ENCODE measurements at regions not wholly inside any gene's neighbourhood (a gene's known extent, or its start where the extent isn't known, plus 50 kb on each side); places are given as distances from the start of the nearest gene placed in this dataset.

GRCh38 chr14:36398463-36399291 lies 78.2 kb upstream of the MBIP start:
- Histone ChIP-seq H3K4me1 (ENCODE audit: control insufficient read depth in 5 of 5, insufficient read depth in 5 of 5, low read length in 5 of 5) (peaks cover 0 to 6% (median 0%) of the 10 kb centered on the region in 5 donors), H3K4me3 (no peak overlapping the region), H3K9ac (ENCODE audit: insufficient read depth in 1 of 2, low read length in 2 of 2) (no peak overlapping the region), H3K27me3 (ENCODE audit: control insufficient read depth in 3 of 3, insufficient read depth in 3 of 3, low read length in 2 of 3) (no peaks in the 10 kb centered on the region), H3K27ac (ENCODE audit: low read depth in 1 of 2, low read length in 1 of 2) (peak overlapping the region in 1 of 2 donors; percentile 26), H3K36me3 (ENCODE audit: control insufficient read depth in 4 of 4, insufficient read depth in 4 of 4, low read length in 4 of 4) (no peaks in the 10 kb centered on the region), H3K9me3 (ENCODE audit: control insufficient read depth in 4 of 4, insufficient read depth in 3 of 4, low read length in 3 of 4) (no peaks in the 10 kb centered on the region)
- 68 to 82% methylated on average over 5 of the region's 5 CpGs for WGBS, 2 donors
- no peak for TF ChIP-seq CTCF (IDR thresholded peaks at IDR 0.05; ENCODE audit: control extremely low read depth, extremely low read depth)
- ATAC-seq (ENCODE audit: insufficient read depth, low FRiP score), result no peak
- peak in 2 of 3 donors; percentile 31 to 34 for DNase-seq

GRCh38 chr14:36397357-36397756 lies 76.9 kb upstream of the MBIP start:
- H3K9me3 ChIP-seq (ENCODE audit: control insufficient read depth in 4 of 4, insufficient read depth in 3 of 4, low read length in 3 of 4), result no peaks in the 10 kb centered on the region
- no peak overlapping the region for H3K9ac ChIP-seq (ENCODE audit: insufficient read depth in 1 of 2, low read length in 2 of 2)
- H3K36me3 ChIP-seq (ENCODE audit: control insufficient read depth in 4 of 4, insufficient read depth in 4 of 4, low read length in 4 of 4), result no peaks in the 10 kb centered on the region
- TF ChIP-seq CTCF (IDR thresholded peaks at IDR 0.05; ENCODE audit: control extremely low read depth, extremely low read depth), result no peak
- peaks cover 0 to 6% (median 0%) of the 10 kb centered on the region in 5 donors for H3K4me1 ChIP-seq (ENCODE audit: control insufficient read depth in 5 of 5, insufficient read depth in 5 of 5, low read length in 5 of 5)
- DNase-seq (no peak), ATAC-seq (ENCODE audit: insufficient read depth, low FRiP score) (no peak)
- H3K27ac ChIP-seq (ENCODE audit: low read depth in 1 of 2, low read length in 1 of 2), result no peak overlapping the region
- no peaks in the 10 kb centered on the region for H3K27me3 ChIP-seq (ENCODE audit: control insufficient read depth in 3 of 3, insufficient read depth in 3 of 3, low read length in 2 of 3)
- no peak overlapping the region for H3K4me3 ChIP-seq

DNA sequence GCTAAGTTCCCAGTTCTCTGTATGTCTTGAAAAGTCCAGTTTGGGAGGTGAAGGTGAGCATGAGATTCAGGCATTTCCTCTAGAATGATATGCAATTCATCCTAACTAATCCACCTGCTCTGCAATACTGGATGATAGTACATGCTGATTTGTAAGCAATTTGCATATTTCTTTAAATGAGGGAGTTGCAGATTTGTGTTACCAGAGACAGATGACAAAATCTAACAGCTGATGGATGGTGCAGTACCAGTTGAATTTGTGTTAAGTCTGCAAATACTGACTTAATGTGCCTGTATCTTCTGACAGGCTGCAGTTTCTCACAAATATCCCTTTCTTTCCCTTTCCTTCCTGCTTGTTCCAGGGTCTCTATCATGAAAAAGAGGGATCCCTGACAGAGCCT lies 76.4 kb upstream of the MBIP start:
- no peak for TF ChIP-seq CTCF (IDR thresholded peaks at IDR 0.05; ENCODE audit: control extremely low read depth, extremely low read depth)
- H3K27ac ChIP-seq (ENCODE audit: low read depth in 1 of 2, low read length in 1 of 2), result no peak overlapping the region
- no peak overlapping the region for H3K9ac ChIP-seq (ENCODE audit: insufficient read depth in 1 of 2, low read length in 2 of 2)
- no peaks in the 10 kb centered on the region for H3K36me3 ChIP-seq (ENCODE audit: control insufficient read depth in 4 of 4, insufficient read depth in 4 of 4, low read length in 4 of 4)
- peaks cover 0 to 6% (median 0%) of the 10 kb centered on the region in 5 donors for H3K4me1 ChIP-seq (ENCODE audit: control insufficient read depth in 5 of 5, insufficient read depth in 5 of 5, low read length in 5 of 5)
- H3K4me3 ChIP-seq, result no peak overlapping the region
- H3K9me3 ChIP-seq (ENCODE audit: control insufficient read depth in 4 of 4, insufficient read depth in 3 of 4, low read length in 3 of 4), result no peaks in the 10 kb centered on the region
- DNase-seq (no peak), ATAC-seq (ENCODE audit: insufficient read depth, low FRiP score) (no peak)
- H3K27me3 ChIP-seq (ENCODE audit: control insufficient read depth in 3 of 3, insufficient read depth in 3 of 3, low read length in 2 of 3), result no peaks in the 10 kb centered on the region

All from lung (tissue), 11 donors.